DMS114 treated with DMSO at 0.1 percent for 48 hours (cell line): ENCODE measurements at regions not wholly inside any gene's neighbourhood (a gene's known extent, or its start where the extent isn't known, plus 50 kb on each side); places are given as distances from the start of the nearest gene placed in this dataset.
"Not testable (repeated sequence)": the region's sequence is repeated elsewhere in the genome, so short reads cannot be mapped to it uniquely, and the experiment has no call there.

Source experiments
- DNase-seq: peaks from one replicate; lab custom pipeline; 2025; ENCODE audit not compliant: unreplicated experiment; lab: John Stamatoyannopoulos, UW

DNA sequence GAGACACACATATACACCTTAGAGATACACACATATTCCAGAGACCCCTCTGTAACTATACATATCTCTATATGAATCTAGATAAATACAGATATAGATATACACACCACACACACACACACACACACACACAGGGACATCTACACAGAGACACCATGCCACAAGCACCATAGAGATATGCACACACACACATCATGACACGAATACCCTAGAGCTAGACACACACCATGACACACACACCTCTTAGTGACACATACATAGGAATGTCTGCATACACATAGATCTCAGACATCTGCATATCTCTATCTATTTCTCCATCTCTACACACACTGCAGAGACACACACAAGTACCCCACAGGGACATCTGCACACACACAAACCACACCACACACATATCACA lies 270.0 kb downstream of the CYRIA start:
- no peak for DNase-seq

DNA sequence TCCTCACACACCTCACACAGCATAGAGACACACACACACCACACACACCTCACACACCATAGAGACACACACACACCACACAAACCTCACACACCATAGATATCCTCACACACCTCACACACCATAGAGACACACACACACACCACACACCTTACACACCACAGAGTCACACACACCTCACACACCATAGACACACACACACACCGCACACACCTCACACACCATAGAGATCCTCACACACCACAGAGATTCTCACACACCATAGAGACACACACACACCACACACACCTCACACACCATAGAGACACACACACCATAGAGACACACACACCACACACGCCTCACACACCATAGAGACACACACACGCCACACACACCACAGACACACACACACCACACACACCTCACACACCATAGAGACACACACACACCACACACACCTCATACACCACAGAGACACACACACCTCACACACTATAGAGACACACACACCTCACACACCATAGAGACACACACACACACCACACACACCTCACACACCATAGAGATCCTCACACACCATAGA lies 270.6 kb downstream of the CYRIA start:
- no peak for DNase-seq

- DNase-seq, result no peak
These were observed 271.3 kb downstream of the CYRIA start for GRCh38 chr2:16394072-16394985.

GRCh38 chr2:16393500-16394071 lies 272.0 kb downstream of the CYRIA start:
- DNase-seq, result no peak

- DNase-seq, result no peak
These were observed 272.8 kb downstream of the CYRIA start for GRCh38 chr2:16392647-16393499.

- DNase-seq, result no peak
These were observed 273.6 kb downstream of the CYRIA start for GRCh38 chr2:16391986-16392385.

- DNase-seq, result no peak
These were observed 275.1 kb downstream of the CYRIA start for GRCh38 chr2:16390561-16390960.

DNA sequence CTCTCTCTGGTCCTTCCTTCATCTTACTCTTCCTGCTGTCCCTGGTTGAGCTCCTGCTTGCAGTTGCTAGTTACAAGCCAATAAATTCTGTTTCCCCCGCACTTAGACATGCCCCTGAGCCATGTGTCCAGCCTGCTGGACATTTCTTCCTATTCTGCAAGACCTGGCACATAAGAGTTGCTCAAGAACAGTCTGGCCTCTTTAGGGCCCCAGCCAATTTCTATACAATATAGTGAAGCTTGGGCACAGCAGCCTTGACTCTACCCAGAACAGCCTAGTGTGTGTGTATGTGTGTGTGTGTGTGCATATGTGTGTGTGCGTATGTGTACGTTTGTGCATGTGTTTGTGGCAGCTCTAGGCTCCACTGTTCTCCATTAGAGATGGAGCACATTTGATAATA lies 276.0 kb downstream of the CYRIA start:
- DNase-seq, result no peak

DNA sequence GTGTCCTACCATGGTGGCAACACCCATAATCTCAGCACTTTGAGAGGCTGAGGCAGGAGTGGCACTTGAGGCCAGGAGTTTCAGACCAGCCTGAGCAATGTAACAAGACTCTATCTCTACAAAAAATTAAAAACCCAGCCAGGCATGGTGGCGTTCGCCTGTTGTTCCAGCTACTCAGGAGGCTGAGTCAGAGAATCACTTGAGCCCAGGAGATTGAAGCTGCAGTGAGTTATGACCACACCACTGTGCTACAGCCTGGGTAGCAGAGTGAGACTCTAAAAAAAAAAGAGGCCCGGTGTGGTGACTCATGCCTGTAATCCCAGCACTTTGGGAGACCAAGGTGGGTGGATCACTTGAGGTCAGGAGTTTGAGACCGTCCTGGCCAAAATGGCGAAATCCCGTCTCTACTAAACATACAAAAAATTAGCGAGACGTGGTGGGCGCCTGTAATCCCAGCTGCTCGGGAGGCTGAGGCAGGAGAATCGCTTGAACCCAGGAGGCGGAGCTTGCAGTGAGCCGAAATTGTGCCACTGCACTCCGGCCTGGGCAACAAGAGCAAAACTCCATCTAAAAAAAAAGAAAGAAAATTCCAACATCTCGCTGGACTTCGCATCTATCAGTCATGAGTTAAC lies 277.3 kb downstream of the CYRIA start:
- DNase-seq, result not testable (repeated sequence)

- no peak for DNase-seq
These were observed 278.1 kb downstream of the CYRIA start for GRCh38 chr2:16387461-16387984.

DNA sequence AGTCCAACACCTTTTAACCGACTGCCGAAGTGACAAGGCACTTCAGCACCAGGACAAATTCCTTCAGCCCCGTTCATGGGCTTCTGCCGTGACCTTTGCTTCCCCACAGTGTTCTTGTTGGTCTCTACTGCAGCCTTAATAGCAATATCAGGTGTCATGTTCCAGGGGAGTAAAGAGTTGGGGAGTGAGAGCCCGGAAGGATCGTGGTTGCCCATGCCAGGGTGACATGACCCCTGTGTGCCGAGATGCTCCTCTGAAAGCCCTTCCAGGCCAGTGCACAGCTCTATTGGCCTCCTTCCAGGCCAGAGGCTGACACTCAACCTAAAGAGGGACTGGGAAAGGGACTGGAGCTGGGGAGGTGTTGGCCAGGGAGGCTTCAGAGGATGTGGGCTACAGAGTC lies 279.2 kb downstream of the CYRIA start:
- no peak for DNase-seq

DNA sequence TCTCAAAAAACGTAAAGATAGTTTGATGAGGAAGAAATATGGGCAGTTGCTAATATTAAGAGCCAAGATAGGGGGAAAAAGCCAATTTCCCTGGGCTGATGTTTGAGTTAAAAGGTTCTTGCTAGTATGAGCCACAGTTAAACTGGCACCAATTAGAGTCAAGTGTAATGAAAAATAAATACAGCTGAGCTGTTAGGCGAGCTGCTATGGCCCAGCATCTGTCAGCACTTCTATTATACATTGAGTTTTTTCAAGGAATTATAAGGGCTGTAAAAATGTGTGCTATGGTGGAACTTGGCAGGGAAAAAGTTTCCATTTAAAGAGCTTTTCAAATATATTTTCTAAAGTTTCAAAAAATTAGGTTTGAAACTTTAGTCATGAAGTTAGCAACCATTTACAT lies 279.6 kb downstream of the CYRIA start:
- DNase-seq, result no peak

DNA sequence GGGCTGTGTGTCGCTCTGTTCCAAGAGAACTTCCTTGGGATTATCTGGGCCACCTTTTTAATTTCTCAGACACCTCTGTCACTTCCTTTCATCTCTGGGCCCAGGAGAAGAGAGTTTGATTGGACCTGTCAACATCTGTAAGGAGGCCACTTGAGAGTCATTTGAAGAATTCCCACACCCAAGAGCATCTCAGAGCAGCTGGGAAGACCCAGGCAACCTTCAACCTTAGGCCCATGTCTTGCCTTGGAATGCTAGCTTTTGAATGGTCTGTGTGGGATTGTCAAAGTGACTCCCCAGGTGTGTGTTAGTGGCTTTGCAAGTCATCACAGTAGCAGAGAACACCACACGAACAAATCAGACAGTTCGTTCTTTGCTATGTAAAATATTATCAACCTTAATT lies 280.3 kb downstream of the CYRIA start:
- no peak for DNase-seq

- no peak for DNase-seq
These were observed 282.2 kb downstream of the CYRIA start for GRCh38 chr2:16383411-16383810.

- no peak for DNase-seq
These were observed 283.2 kb downstream of the CYRIA start for GRCh38 chr2:16382451-16382850.

DNA sequence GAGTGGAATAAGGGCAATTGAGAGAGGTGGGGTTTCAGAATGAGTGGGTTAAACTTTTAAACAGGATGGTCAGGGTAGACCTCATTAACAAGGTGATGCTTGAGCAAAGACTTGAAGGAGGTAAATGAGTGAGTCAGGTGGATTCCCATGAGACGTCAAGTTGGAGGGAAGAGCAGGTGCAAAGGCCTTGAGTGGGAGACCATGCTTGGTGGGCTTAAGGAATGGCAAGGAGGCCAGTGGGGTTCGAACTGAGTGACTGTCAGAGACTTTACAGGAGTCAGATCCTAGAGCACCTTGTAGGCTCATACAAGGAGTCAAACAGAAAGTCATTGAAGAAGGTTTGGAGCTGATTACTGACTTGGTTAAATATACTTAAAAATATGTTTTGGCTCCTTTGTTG lies 284.1 kb downstream of the CYRIA start:
- no peak for DNase-seq

DNA sequence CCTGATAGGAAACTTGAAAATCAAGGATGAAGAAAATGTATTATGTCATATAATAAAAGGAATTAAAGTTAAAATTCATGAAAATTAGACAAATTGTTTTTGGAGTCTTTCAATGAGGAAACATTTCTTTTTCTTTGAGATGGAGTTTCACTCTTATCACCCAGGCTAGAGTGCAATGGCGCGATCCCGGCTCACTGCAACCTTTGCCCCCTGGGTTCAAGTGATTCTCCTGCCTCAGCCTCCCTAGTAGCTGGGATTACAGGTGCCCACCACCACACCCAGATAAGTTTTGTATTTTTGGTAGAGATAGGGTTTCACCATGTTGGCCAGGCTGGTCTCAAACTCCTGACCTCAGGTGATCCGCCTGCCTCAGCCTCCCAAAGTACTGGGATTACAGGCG lies 285.7 kb downstream of the CYRIA start:
- not testable (repeated sequence) for DNase-seq

DNA sequence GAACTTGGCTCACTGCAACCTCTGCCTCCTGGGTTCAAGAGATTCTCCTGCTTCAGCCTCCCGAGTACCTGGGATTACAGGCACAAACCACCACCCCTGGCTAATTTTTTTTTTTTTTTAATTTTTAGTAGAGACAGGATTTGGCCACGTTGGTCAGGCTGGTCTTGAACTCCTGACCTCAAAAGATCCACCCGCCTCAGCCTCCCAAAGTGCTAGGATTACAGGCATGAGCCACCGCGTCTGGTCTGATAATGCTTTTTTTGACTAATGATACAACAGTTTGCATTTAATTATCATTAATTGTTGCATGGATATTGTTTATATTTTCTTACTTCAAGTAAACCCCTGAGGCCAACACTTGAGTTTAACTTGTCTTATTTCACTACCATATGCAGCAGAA lies 286.6 kb downstream of the CYRIA start:
- not testable (repeated sequence) for DNase-seq

DNA sequence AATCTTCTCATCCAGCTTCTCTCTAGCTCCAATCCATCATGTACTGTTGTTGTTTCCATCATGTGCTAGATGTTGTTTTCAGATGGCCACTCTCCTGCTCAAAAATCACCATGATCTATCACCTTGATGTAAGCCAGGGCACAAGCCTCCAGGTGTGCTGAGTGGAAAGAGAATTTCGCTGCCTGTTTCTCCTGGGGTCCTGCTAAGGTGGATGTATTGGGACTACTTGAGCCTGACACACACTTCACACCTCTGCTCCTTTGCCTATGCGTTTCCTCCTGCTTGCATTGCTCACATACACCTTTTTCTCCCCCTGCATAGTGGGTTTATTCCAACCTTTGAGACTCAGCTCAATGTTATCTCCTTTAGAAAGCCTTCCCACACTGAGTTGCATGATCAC lies 287.6 kb downstream of the CYRIA start:
- no peak for DNase-seq

- DNase-seq, result no peak
These were observed 289.7 kb downstream of the CYRIA start for GRCh38 chr2:16375981-16376380.

GRCh38 chr2:16375351-16375750 lies 290.3 kb downstream of the CYRIA start:
- no peak for DNase-seq
